ENCODE measurements at regions not wholly inside any gene's neighbourhood (a gene's known extent, or its start where the extent isn't known, plus 50 kb on each side); places are given as distances from the start of the nearest gene placed in this dataset.
"Not testable (repeated sequence)": the region's sequence is repeated elsewhere in the genome, so short reads cannot be mapped to it uniquely, and the experiment has no call there.

DNA sequence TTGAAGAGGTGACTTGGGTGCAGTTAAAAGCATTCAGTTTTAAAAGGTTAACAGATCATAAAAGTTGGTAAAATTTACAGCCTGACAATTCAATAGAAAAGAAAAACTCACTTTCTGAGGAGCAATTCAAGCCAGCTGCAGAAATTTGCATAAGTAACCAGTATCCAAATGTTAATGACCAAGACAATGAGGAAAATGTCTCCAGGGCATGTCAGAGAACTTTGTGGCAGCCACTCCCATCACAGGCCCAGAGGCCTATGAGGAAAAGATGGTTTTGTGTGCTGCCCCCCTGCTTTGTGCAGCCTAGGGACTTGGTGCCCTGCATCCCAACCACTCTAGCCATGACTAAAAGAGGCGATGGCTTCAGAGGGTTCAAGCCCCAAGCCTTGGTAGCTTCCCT is 1406.5 kb upstream of the ACO1 start:
- DNase-seq: no peak

DNA sequence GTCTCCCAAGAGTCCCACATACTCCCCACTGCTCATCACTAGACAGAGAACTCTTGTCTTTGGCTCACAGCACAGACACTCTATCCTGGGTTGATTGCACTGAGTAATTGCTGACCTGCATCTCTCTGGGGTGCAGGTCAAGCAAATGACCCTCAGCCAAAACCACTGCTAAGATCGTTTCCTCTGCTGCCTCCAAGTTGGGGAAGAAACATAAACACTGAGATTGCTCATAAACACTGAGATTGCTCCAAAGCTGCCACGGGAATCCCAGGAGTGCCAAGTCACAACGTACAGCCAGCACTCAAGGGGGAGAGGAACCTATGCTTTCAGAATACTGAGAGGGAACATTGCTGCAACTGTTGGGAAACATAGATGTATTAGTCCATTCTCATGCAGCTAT is 1402.1 kb upstream of the ACO1 start:
- no peak for DNase-seq

DNA sequence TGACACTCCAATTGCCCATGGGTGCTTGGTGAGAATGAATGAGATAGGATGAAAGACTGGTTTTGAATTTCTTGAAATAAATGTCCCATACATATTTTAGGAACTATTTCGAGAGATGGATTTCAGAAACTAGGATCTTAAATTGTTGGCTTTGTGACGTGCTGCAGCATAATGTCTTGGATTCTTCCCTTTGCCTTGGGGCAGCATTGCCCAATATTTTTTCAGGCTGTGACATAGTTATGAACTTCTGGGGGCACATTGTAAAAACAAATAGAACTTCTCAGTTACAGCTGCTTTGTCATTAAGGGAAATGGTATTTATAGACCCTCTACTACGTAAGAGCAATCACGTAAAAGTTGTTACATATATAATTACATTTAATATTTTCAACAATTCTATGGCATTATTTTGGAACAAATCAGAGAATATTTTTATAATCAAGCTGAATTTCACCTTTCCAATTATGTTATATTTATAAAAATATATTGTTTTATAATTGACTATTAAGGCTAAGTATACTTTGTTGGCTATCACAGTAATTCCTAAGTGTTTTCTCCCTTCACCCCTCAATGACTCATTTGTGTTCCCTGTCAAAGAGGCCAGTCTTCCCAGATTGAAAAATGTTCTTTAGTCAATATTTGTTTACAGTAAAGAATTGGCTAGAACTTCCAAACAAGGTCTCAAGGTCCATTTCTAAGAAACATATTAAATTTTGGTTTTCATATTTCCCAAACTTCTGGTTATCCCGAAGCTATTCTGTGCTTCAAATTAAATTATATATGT is 1388.3 kb upstream of the ACO1 start:
- no peak for DNase-seq

GRCh38 chr9:30996761-30997160 is 1387.7 kb upstream of the ACO1 start:
- no peak for DNase-seq

DNA sequence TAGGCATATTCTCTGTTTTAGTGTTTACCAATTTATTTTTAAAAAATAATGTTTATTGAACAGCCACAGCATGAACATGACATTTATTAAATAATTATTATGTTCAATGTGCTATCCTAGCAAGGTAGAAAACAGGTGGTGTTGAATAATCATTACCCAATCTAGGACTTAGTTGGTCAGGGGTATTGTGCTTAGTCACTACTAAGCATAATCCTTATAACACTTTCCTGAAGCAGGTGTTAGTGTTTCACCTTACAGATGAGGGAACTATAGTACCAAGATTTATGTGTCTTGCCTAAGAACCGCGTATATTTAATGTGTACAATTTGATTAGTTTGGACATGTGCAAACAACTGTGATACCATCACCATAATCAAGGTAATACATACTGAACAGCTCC is 1387.2 kb upstream of the ACO1 start:
- DNase-seq: no peak

GRCh38 chr9:31005086-31005665 is 1379.3 kb upstream of the ACO1 start:
- DNase-seq: no peak

DNA sequence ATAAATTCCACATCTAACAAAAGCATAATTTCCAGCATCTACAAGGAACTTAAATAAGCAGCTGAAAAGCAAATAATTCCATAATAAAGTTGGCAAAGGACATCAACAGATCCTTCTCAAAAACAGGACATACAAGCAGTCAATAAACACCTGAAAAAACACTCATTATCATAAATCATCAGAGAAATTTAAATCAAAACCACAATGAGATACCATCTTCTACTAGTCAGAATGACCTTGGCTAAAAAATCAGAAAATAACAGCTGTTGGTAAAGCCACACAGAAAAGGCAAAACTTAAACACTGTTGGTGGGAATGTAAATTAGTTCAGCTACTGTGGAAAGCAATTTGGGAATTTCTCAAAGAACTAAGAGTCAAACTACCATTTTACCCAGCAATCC is 1371.1 kb upstream of the ACO1 start:
- DNase-seq: no peak

GRCh38 chr9:31023847-31024246 is 1360.6 kb upstream of the ACO1 start:
- DNase-seq: no peak

GRCh38 chr9:31027678-31028077 is 1356.8 kb upstream of the ACO1 start:
- no peak for DNase-seq

DNA sequence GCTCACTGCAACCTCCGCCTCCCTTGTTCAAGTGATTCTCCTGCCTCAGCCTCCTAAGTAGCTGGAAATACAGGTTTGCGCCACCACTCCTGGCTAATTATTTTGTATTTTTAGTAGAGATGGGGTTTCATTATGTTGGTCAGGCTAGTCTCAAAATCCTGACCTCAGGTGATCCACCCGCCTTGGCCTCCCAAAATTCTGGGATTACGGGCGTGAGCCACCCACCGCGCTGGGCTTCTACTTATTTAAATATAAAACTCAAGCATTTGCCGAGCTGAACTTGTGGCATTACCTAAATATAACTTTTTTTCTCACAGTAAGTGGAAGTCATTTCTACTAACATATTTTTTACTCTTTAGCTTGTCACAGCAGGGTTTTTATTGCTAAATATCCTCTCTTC is 1356.3 kb upstream of the ACO1 start:
- no peak for DNase-seq

DNA sequence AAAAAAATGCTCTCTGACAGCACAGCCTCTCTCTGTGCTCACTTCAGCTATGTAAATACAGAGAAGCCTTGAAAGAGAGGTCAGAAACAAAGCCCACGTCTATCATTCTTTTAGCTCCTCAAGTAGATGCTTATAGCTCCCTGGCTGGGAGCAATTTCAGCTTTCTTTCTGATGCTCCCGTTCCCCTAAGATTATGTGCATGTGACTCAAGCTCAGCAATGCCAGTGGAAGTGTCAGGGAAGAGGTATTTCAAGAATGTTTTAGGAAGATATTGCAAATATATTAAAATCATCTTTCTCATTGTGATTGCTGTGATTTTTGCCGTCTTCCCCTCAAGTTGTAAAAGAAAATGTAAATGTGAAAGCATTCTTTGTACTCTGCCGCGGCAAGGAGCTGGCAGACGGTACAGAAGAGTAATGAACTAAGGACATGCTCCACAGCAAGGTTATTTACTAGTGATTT is 1353.7 kb upstream of the ACO1 start:
- DNase-seq: no peak

DNA sequence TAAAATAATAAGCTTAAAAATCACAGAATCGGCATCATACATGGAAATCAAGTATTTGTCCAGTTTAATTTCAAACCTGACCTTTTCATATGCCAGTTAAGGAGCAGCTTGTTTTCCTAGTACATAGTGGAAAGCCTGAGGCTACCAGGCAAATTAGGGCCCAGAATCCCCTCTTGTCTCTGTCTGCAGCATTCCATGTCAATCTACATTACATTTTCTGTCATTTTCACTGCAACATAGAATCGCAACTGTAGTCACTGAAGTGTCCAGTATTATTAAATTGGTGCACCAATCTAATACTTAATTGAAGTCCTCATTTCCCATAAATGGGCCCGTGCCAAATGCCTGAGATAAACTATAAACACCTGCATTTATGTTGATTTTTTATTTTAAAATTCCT is 1352.2 kb upstream of the ACO1 start:
- no peak for DNase-seq

GRCh38 chr9:31034311-31034710 is 1350.1 kb upstream of the ACO1 start:
- no peak for DNase-seq

DNA sequence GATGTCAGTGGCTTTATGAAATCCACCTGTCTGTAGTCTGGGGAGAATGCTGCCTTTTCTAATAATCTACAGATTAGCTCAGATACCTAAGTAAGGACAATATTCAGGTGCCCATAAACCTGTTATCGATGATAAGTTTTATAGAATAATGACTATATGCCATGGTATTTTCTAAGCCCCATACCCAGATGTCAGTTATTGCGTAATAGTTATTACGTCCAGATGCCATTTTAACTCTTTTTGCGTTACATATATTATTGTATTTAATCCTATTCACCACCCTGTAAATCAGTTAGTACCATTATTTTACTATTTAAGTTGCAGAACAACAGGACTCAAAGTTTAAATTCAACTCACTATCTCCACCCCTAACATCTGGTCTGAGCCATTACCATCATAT is 1343.9 kb upstream of the ACO1 start:
- no peak for DNase-seq

DNA sequence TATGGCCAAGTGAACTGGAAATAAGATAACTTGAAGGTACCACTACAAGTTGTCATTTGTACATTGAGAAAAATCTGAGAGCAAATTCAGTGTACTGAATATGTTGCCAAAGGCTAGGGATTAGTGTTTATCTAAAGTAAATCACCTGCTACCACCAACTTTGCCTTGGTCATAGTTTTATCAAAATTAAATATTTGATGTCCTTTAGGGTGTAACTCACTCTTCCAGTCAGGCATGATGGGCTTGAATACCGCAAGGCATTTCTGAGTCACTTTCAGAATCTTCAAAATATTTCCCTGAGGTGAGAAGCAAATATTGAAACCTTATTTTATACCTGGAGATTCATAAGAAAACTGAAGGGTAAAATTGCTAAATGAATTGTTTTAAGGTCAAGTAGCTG is 1338.6 kb upstream of the ACO1 start:
- no peak for DNase-seq

DNA sequence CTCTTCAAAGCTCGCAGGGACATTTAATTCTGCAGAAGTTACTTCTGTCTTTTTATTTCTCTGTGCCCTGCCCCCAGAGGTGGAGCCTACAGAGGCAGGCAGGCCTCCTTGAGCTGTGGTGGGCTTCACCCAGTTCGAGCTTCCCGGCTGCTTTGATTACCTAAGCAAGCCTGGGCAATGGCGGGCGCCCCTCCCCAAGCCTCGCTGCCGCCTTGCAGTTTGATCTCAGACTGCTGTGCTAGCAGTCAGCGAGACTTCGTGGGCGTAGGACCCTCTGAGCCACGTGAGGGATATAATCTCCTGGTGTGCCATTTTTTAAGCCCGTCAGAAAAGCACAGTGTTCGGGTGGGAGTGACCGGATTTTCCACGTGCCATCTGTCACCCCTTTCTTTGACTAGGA is 1322.9 kb upstream of the ACO1 start:
- DNase-seq: not testable (repeated sequence)

GRCh38 chr9:31065691-31066090 is 1318.8 kb upstream of the ACO1 start:
- DNase-seq: no peak

GRCh38 chr9:31067418-31067817 is 1317.0 kb upstream of the ACO1 start:
- DNase-seq: no peak

DNA sequence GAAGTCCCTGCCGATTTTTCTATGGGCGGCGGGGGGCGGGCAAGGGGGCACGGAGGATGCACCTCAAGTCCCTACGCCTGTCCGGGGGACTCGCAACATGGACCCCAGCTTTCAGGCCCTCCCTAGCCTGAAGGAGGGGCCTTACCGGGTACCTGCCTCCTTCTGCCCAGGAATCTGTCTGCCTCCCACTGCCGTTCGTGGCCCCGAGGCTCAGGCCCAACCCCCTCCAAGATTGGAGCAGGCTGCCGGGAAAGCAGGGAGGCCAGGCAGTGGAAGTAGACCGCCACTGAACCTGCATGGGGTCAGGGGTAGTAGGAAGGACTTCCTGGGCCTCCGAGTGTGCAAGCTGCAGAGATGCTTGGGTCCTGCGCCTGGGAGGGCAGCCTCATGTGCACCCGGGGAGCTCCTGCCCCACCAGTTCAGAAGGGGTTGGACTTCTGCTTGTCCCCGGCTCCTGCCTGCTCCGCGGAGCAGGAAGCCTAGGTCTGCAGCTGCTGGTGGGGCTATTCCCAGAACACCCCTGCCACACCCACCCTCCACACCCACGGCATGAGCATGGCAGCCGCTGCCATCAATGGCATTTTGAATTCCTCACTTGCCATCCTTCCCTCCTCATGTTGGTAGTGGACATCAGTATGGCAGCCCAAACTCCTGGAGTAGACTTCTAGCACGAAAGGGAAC is 1312.7 kb upstream of the ACO1 start:
- no peak for DNase-seq

DNA sequence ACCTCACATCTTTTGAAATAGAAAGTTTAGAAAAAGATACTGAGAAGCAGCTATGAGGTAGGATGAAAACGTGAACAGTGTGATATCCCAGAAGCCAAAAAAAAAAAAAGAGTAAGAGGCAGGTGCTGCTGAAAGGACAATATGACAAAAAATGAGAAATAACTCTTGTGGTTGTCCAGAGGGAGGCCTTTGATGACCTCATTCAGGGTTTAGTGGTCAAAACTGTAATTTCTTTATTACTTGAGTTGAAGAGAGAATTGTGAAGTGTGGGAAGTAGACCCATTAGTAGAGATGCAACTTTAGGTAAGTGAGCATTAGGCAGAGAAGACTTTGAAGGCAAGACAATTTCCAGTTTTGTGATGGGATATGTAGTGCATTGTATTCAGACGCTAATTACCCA is 1306.3 kb upstream of the ACO1 start:
- DNase-seq: no peak

DNA sequence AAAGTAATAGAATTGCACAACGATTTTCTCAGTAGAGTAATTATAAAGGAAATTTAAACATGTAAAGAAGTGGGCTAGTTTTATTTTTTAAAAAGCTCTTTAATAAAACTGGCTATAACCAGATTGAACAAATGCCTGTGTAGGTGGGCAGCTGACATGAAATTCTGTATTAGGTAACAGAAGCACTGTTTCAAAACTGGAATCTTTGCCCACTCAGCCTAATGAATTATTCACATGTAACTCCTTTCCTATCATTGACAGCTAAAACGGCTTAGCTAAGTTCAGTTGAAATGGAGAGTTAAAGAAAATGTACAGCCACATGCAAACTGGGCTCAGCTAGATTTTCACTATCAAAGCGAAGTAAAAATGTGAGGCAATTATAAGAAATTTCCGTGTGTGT is 1300.1 kb upstream of the ACO1 start:
- no peak for DNase-seq

GRCh38 chr9:31089549-31090221 is 1294.8 kb upstream of the ACO1 start:
- no peak for DNase-seq

DNA sequence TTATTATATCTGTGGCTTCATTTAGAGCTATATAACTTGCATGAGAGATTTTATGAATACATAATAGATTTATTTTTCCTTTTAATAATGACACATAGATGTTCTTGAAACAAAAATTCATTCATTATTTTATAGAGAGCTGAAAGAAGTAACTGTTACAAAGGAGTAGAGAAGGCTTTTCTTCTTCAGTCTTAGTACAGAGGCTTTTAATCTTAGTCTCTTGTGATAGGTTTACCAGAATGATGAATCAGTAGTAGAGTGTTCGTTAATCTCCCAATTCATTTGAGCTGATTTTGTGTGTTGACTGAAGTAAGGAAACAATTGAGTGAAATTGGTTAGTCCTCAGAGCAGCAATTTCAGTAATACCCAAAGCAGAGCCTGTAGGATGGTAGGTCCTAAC is 1284.1 kb upstream of the ACO1 start:
- DNase-seq: no peak

DNA sequence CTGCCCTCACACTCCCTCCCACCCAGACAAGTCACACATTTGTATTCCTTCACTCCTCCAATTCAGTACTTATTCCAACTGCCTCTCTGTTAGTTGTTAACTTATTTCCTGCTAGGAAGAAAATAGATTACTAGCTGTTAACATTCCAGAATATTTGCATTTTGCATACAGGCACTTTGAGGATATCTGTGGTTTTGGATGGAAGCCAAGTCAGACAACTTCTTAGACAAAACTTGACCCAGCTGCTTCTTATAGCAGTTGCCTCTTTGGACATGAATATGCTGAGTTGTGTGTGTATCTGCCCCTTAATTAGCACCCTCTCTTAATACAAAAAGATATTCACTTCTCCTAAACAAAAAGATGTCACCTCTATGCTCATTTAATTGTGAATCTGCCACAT is 1280.6 kb upstream of the ACO1 start:
- DNase-seq: no peak

Measured in CD4-positive, alpha-beta T cell treated with Interleukin-15 for 1 hour (primary cell).